H9 (cell line): ENCODE measurements at regions not wholly inside any gene's neighbourhood (a gene's known extent, or its start where the extent isn't known, plus 50 kb on each side); places are given as distances from the start of the nearest gene placed in this dataset.

Experiments
- DNase-seq: peaks from one replicate; pipeline ENCODE4 v3.0.0-alpha.2; 2017
- H2AFZ ChIP-seq: one replicate; pipeline ENCODE4 v1.6.1; 2013; ENCODE audit warnings: mild to moderate bottlenecking, low read length, control low read depth, moderate library complexity
- H2AK5ac ChIP-seq: 2 replicates; pipeline ENCODE4 v1.6.1; 2013; ENCODE audit warnings: low read length, control low read depth, mixed read lengths; ENCODE audit not compliant: insufficient read length
- H2BK120ac ChIP-seq: one replicate; pipeline ENCODE4 v1.6.1; 2013; ENCODE audit warnings: low read depth, mild to moderate bottlenecking, low read length, control low read depth, inconsistent platforms; ENCODE audit not compliant: poor library complexity, severe bottlenecking
- H2BK12ac ChIP-seq: 2 replicates; pipeline ENCODE4 v1.6.1; 2013; ENCODE audit warnings: low read length, control low read depth, mixed read lengths, low read depth; ENCODE audit not compliant: insufficient read length
- H2BK15ac ChIP-seq: 2 replicates; pipeline ENCODE4 v1.6.1; 2013; ENCODE audit warnings: low read depth, low read length, control low read depth
- H2BK20ac ChIP-seq: one replicate; pipeline ENCODE4 v1.6.1; 2013; ENCODE audit warnings: low read depth, mild to moderate bottlenecking, low read length, control low read depth, inconsistent platforms; ENCODE audit not compliant: poor library complexity, severe bottlenecking
- H2BK5ac ChIP-seq: 2 replicates; pipeline ENCODE4 v1.6.1; 2013; ENCODE audit warnings: low read length, control low read depth, mixed read lengths; ENCODE audit not compliant: insufficient read length
- H3K14ac ChIP-seq: 2 replicates; pipeline ENCODE4 v1.6.1; 2013; ENCODE audit warnings: low read length, control low read depth; ENCODE audit not compliant: insufficient read depth
- H3K18ac ChIP-seq: 2 replicates; pipeline ENCODE4 v1.6.1; 2013; ENCODE audit warnings: low read depth, mild to moderate bottlenecking, mixed read lengths, low read length, control low read depth; ENCODE audit not compliant: insufficient read length
- H3K23ac ChIP-seq: 2 replicates; pipeline ENCODE4 v1.6.1; 2013; ENCODE audit warnings: low read length, control low read depth, mixed read lengths, low read depth; ENCODE audit not compliant: insufficient read length
- H3K23me2 ChIP-seq: 2 replicates; pipeline ENCODE4 v1.6.1; 2013; ENCODE audit warnings: low read depth, mild to moderate bottlenecking, mixed read lengths, low read length, control low read depth; ENCODE audit not compliant: insufficient read length, poor library complexity, severe bottlenecking
- H3K27ac ChIP-seq: 2 replicates; pipeline ENCODE4 v1.5.1; 2013; ENCODE audit warnings: low read length, control low read depth, mixed read lengths, low read depth; ENCODE audit not compliant: insufficient read length
- H3K27me3 ChIP-seq: 2 replicates; pipeline ENCODE4 v1.6.1; 2013; ENCODE audit warnings: low read length, control low read depth, inconsistent platforms; ENCODE audit not compliant: insufficient read depth
- H3K4ac ChIP-seq: 2 replicates; pipeline ENCODE4 v1.6.1; 2013; ENCODE audit warnings: low read depth, mild to moderate bottlenecking, control low read depth, inconsistent platforms, low read length, moderate library complexity
- H3K4me1 ChIP-seq: 2 replicates; pipeline ENCODE4 v1.6.1; 2013; ENCODE audit warnings: low read length, control low read depth, inconsistent platforms; ENCODE audit not compliant: insufficient read depth
- H3K4me2 ChIP-seq: 2 replicates; pipeline ENCODE4 v1.6.1; 2013; ENCODE audit warnings: low read length, control low read depth, mixed read lengths; ENCODE audit not compliant: insufficient read length, insufficient read depth
- H3K56ac ChIP-seq: 2 replicates; pipeline ENCODE4 v1.6.1; 2013; ENCODE audit warnings: low read depth, mild to moderate bottlenecking, mixed read lengths, low read length, control low read depth; ENCODE audit not compliant: insufficient read length
- H3K79me1 ChIP-seq: 2 replicates; pipeline ENCODE4 v1.6.1; 2013; ENCODE audit warnings: low read depth, mild to moderate bottlenecking, moderate library complexity, low read length, control low read depth, inconsistent platforms; ENCODE audit not compliant: insufficient read depth, poor library complexity, severe bottlenecking
- H3K79me2 ChIP-seq: 2 replicates; pipeline ENCODE4 v1.6.1; 2013; ENCODE audit warnings: low read length, control low read depth, inconsistent platforms; ENCODE audit not compliant: insufficient read depth
- H3K9ac ChIP-seq: 2 replicates; pipeline ENCODE4 v1.6.1; 2013; ENCODE audit warnings: low read length, control low read depth, mixed read lengths; ENCODE audit not compliant: insufficient read length; ENCODE audit errors: extremely low read depth
- H3K9me3 ChIP-seq: one replicate; pipeline ENCODE4 v1.6.1; 2013; ENCODE audit warnings: low read depth, low read length, inconsistent platforms; ENCODE audit not compliant: control insufficient read depth
- H3T11ph ChIP-seq: one replicate; pipeline ENCODE4 v1.6.1; 2013; ENCODE audit warnings: mild to moderate bottlenecking, low read length, control low read depth, inconsistent platforms
- H4K20me1 ChIP-seq: one replicate; pipeline ENCODE4 v1.6.1; 2013; ENCODE audit not compliant: control insufficient read depth, insufficient read length, insufficient read depth
- H4K5ac ChIP-seq: 2 replicates; pipeline ENCODE4 v1.6.1; 2013; ENCODE audit warnings: low read depth, mild to moderate bottlenecking, mixed read lengths, low read length, control low read depth; ENCODE audit not compliant: insufficient read length
- H4K8ac ChIP-seq: replicated peaks from 2 replicates; pipeline ENCODE4 v1.6.1; 2013; ENCODE audit warnings: low read length, control low read depth, mixed read lengths, low read depth; ENCODE audit not compliant: insufficient read length
- H4K91ac ChIP-seq: 2 replicates; pipeline ENCODE4 v1.6.1; 2013; ENCODE audit warnings: low read depth, mild to moderate bottlenecking, moderate library complexity, mixed read lengths, low read length, control low read depth; ENCODE audit not compliant: insufficient read length
- H3K27ac Mint-ChIP-seq, 3 experiments: 2 replicates in 2 of 3; 3 replicates in 1 of 3; pipeline ENCODE4 v1.8.0; 2020 to 2021; ENCODE audit warnings: mixed read lengths in 3 of 3, mild to moderate bottlenecking in 1 of 3, moderate library complexity in 1 of 3
- H3K27me3 Mint-ChIP-seq: 2 replicates; pipeline ENCODE4 v1.8.0; 2021; ENCODE audit warnings: low read depth, mild to moderate bottlenecking, moderate library complexity, mixed read lengths
- H3K36me3 Mint-ChIP-seq, 3 experiments: 2 replicates in 2 of 3; 3 replicates in 1 of 3; pipeline ENCODE4 v1.8.0; 2020 to 2021; ENCODE audit warnings: low read depth in 3 of 3, mixed read lengths in 3 of 3; ENCODE audit not compliant: insufficient read depth in 1 of 3
- H3K4me1 Mint-ChIP-seq, 2 experiments: 2 replicates each; pipeline ENCODE4 v1.8.0; 2020; ENCODE audit warnings: mixed read lengths in 2 of 2
- H3K4me3 Mint-ChIP-seq, 2 experiments: 2 replicates in 1 of 2; 3 replicates in 1 of 2; pipeline ENCODE4 v1.8.0; 2020 to 2021; ENCODE audit warnings: mild to moderate bottlenecking in 2 of 2, mixed read lengths in 2 of 2, moderate library complexity in 1 of 2
- H3K9me3 Mint-ChIP-seq, 2 experiments: 2 replicates in 1 of 2; 3 replicates in 1 of 2; pipeline ENCODE4 v1.8.0; 2020; ENCODE audit warnings: mild to moderate bottlenecking in 2 of 2, mixed read lengths in 2 of 2, moderate library complexity in 1 of 2
- WGBS: extraction: QIAGEN DNeasy Blood & Tissue Kit; methylation state at CpG from one replicate; pipeline ENCODE4 v1.1.7; 2013; ENCODE audit warnings: missing lambda C conversion rate, low lambda C conversion rate, mixed read lengths; ENCODE audit not compliant: insufficient read length; ENCODE audit errors: extremely low coverage; 5-methylcytosine and 5-hydroxymethylcytosine counted together
- TF ChIP-seq, protein P1 (sequence below): fragments of 200-600 bp; sonication (generic); conservative IDR thresholded peaks from 3 replicates; pipeline ENCODE4 v1.8.0; 2021; ENCODE audit warnings: antibody characterized with exemption, mild to moderate bottlenecking

DNA sequence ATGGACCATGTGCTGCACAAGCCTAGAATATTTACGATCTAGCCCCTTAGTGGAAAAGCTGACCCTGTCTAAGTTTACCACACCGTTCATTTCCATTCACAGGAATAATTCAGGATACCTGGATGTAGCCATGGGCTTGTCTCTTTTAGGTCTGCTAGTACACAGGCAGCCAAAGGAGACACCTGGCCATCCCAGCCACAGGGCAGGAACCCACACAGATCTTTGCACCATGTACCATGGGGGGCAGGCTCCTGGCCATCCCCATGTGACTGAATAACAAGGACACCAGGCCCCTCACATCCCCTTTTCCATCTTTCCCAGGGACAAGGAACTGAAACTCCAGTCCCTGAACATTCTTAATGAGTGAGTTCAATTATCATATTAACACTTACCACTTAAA lies 467.3 kb upstream of the MYT1L start:
- H3K4me1 ChIP-seq = no peaks in the 10 kb centered on the region
- WGBS = no CpG with 5 or more reads among the region's 2 CpGs
- no peak overlapping the region; a peak in 1 of 7 replicates for H3K27ac Mint-ChIP-seq
- no peak overlapping the region for H4K5ac ChIP-seq
- no peak overlapping the region for H3K4ac ChIP-seq
- H4K91ac ChIP-seq = no peak overlapping the region
- no peak overlapping the region for H3K27ac ChIP-seq
- no peaks in the 10 kb centered on the region for H4K20me1 ChIP-seq
- TF ChIP-seq, protein P1, sequence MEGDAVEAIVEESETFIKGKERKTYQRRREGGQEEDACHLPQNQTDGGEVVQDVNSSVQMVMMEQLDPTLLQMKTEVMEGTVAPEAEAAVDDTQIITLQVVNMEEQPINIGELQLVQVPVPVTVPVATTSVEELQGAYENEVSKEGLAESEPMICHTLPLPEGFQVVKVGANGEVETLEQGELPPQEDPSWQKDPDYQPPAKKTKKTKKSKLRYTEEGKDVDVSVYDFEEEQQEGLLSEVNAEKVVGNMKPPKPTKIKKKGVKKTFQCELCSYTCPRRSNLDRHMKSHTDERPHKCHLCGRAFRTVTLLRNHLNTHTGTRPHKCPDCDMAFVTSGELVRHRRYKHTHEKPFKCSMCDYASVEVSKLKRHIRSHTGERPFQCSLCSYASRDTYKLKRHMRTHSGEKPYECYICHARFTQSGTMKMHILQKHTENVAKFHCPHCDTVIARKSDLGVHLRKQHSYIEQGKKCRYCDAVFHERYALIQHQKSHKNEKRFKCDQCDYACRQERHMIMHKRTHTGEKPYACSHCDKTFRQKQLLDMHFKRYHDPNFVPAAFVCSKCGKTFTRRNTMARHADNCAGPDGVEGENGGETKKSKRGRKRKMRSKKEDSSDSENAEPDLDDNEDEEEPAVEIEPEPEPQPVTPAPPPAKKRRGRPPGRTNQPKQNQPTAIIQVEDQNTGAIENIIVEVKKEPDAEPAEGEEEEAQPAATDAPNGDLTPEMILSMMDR = no peak
- peaks cover 20 to 27% of the 10 kb centered on the region in 2 experiments for H3K9me3 Mint-ChIP-seq
- H3K79me1 ChIP-seq = no peaks in the 10 kb centered on the region
- no peaks in the 10 kb centered on the region for H3K9me3 ChIP-seq
- peaks cover 2 to 6% of the 10 kb centered on the region in 2 experiments; a peak in 2 of 4 replicates for H3K4me1 Mint-ChIP-seq
- no peak overlapping the region for H3K14ac ChIP-seq
- H3K23ac ChIP-seq = no peak overlapping the region
- no peak overlapping the region for H2AK5ac ChIP-seq
- no peak overlapping the region for H4K8ac ChIP-seq
- no peak overlapping the region for H3K4me3 Mint-ChIP-seq
- no peaks in the 10 kb centered on the region for H3K27me3 ChIP-seq
- H3K23me2 ChIP-seq = no peaks in the 10 kb centered on the region
- no peak overlapping the region for H2BK20ac ChIP-seq
- no peak overlapping the region for H2AFZ ChIP-seq
- H3K79me2 ChIP-seq = no peaks in the 10 kb centered on the region
- peaks cover 15% of the 10 kb centered on the region for H3K27me3 Mint-ChIP-seq
- peaks cover 0 to 15% (median 12%) of the 10 kb centered on the region in 3 experiments; a peak in 5 of 7 replicates for H3K36me3 Mint-ChIP-seq
- H2BK5ac ChIP-seq = no peak overlapping the region
- H3K18ac ChIP-seq = no peak overlapping the region
- H3K56ac ChIP-seq = no peak overlapping the region
- no peak overlapping the region for H3K9ac ChIP-seq
- H2BK15ac ChIP-seq = no peak overlapping the region
- no peak overlapping the region for H3T11ph ChIP-seq
- H2BK120ac ChIP-seq = no peak overlapping the region
- no peak for DNase-seq
- no peak overlapping the region for H3K4me2 ChIP-seq
- no peak overlapping the region for H2BK12ac ChIP-seq
